T-helper 1 cell (primary cell): ENCODE measurements at regions not wholly inside any gene's neighbourhood (a gene's known extent, or its start where the extent isn't known, plus 50 kb on each side); places are given as distances from the start of the nearest gene placed in this dataset.

Source experiments
- DNase-seq, 5 donors: peaks; one replicate each; pipeline ENCODE4 v3.0.0-alpha.2; 2012 to 2020

GRCh38 chr17:13297183-13297582 lies 279.4 kb upstream of the ELAC2 start:
- DNase-seq, result no peak

GRCh38 chr17:13293421-13293820 lies 275.6 kb upstream of the ELAC2 start:
- DNase-seq, result no peak

GRCh38 chr17:13292291-13292690 lies 274.5 kb upstream of the ELAC2 start:
- DNase-seq, result no peak

GRCh38 chr17:13288248-13288647 lies 270.4 kb upstream of the ELAC2 start:
- DNase-seq, result no peak

- DNase-seq, result no peak
These were observed 269.4 kb upstream of the ELAC2 start for GRCh38 chr17:13287226-13287625.

GRCh38 chr17:13283606-13284005 lies 265.8 kb upstream of the ELAC2 start:
- DNase-seq, result no peak

- DNase-seq, result no peak
These were observed 263.8 kb upstream of the ELAC2 start for GRCh38 chr17:13281626-13282025.

- DNase-seq, result no peak
These were observed 256.0 kb upstream of the ELAC2 start for GRCh38 chr17:13273806-13274205.

GRCh38 chr17:13272296-13272695 lies 254.5 kb upstream of the ELAC2 start:
- DNase-seq, result no peak

GRCh38 chr17:13268791-13269595 lies 251.2 kb upstream of the ELAC2 start:
- no peak for DNase-seq

GRCh38 chr17:13266606-13267005 lies 248.8 kb upstream of the ELAC2 start:
- no peak for DNase-seq

GRCh38 chr17:13265311-13265710 lies 247.5 kb upstream of the ELAC2 start:
- no peak for DNase-seq

GRCh38 chr17:13263746-13264145 lies 245.9 kb upstream of the ELAC2 start:
- no peak for DNase-seq

- no peak for DNase-seq
These were observed 238.7 kb upstream of the ELAC2 start for GRCh38 chr17:13256545-13256944.

- no peak for DNase-seq
These were observed 236.0 kb upstream of the ELAC2 start for GRCh38 chr17:13253733-13254410.

GRCh38 chr17:13244513-13244912 lies 226.7 kb upstream of the ELAC2 start:
- DNase-seq, result no peak

- DNase-seq, result no peak
These were observed 225.8 kb upstream of the ELAC2 start for GRCh38 chr17:13243585-13243984.

- no peak for DNase-seq
These were observed 223.0 kb upstream of the ELAC2 start for GRCh38 chr17:13240851-13241250.

GRCh38 chr17:13230350-13231264 lies 212.8 kb upstream of the ELAC2 start:
- no peak for DNase-seq

- DNase-seq, result no peak
These were observed 210.4 kb upstream of the ELAC2 start for GRCh38 chr17:13228225-13228624.

- DNase-seq, result no peak
These were observed 205.1 kb upstream of the ELAC2 start for GRCh38 chr17:13222975-13223374.

- DNase-seq, result no peak
These were observed 195.0 kb upstream of the ELAC2 start for GRCh38 chr17:13212860-13213259.

GRCh38 chr17:13209081-13209480 lies 191.3 kb upstream of the ELAC2 start:
- no peak for DNase-seq
